AG09319 (cell line): ENCODE measurements at regions not wholly inside any gene's neighbourhood (a gene's known extent, or its start where the extent isn't known, plus 50 kb on each side); places are given as distances from the start of the nearest gene placed in this dataset.

ENCODE experiments used
- DNase-seq: peaks from one replicate; pipeline ENCODE4 v3.0.0-alpha.2; 2010; ENCODE audit warnings: low read depth; ENCODE audit errors: extremely low read depth
- CTCF ChIP-seq: IDR thresholded peaks from 2 replicates; pipeline ENCODE4 v1.5.1; 2011; ENCODE audit warnings: low read depth, mild to moderate bottlenecking, inconsistent platforms, low read length, moderate library complexity

- DNase-seq = no peak
- no peak for TF ChIP-seq CTCF
Measured at GRCh38 chr6:4496284-4496683, 279.9 kb upstream of the CDYL start.

- no peak for DNase-seq
- TF ChIP-seq CTCF = no peak
Measured at GRCh38 chr6:4491501-4492260, 284.5 kb upstream of the CDYL start.

- DNase-seq = no peak
- no peak for TF ChIP-seq CTCF
Measured at GRCh38 chr6:4489538-4489937, 286.7 kb upstream of the CDYL start.

DNA sequence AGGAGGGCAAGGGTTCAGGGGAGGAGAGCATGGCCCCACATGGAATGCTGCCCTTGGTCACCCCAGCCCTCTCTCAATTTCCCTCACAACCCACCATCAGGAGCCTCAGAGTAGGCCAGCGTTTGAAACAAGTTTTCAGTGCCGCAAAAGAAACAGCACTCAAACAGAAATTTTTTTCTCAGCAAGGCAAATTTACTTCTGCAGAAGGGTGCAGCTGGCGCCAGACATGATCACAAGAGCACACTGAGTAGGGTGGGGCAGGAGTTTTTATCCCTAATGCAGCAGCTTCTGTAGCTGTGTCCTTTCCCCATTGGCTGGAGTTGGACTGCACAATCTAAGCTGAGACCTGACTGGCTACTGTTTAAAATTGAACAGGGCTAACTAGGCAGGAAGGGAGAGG, 287.8 kb upstream of the CDYL start:
- TF ChIP-seq CTCF = no peak
- no peak for DNase-seq

DNA sequence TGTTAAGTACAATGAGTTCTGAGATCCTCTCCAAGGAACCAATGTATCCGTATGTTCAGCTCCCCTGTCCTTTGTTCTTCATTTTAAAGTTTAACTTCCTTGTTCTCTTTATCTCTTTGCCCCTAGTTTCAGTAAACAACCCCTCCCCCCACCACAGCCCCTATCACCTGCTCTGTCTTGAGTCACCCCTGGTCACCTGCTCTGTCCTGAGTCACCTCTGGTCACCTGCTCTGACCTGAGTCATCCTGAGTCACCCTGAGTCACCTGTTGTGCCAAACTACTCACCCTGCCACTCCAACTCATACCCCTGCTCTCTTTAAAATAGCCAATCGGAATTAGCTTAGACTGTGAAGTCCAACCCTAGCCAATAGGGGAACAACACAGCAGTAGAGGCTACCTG, 288.7 kb upstream of the CDYL start:
- TF ChIP-seq CTCF = no peak
- no peak for DNase-seq

DNA sequence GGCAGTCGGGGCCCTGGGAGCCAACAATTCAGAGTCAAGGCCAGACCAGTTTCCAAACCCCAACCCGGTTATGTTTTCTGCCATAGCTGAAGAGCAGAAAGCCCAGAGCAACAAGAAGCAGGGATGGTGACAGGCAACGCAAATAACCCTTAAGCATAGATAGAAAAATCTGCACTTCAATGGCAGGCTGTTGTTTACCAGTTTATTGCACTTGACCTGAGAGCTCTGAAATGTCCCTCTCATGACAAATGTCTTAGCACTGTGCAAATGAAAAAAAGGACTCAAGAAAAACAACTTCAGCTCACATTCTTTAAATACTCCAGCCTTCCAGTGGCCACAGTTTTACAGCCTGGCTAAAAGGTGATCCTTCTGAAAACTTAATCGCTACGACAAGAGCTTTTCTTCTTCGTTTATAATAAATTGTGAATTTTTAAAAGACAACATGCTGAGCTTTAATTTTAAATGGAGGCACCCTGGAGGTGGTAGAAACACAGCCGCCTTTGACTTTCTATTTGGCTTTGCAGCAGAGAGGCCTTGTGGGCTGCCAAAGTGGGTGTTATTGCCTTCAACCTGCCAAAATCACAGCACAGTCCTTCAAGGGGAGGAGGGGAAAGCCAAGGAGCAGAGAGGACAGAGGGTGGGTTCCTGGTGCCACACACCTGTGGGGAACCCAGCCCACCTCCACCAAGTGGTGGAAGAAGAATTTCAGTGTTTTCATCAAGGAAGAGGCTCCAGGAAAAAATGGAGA, 289.5 kb upstream of the CDYL start:
- no peak for DNase-seq
- no peak for TF ChIP-seq CTCF

GRCh38 chr6:4485735-4486134, 290.5 kb upstream of the CDYL start:
- TF ChIP-seq CTCF = no peak

More at GRCh38 chr6:4485735-4486134, 290.5 kb upstream of the CDYL start:
- DNase-seq = no peak
